Type B pancreatic cell (in vitro differentiated cells): ENCODE measurements at regions not wholly inside any gene's neighbourhood (a gene's known extent, or its start where the extent isn't known, plus 50 kb on each side); places are given as distances from the start of the nearest gene placed in this dataset.

ENCODE experiments used
- DNase-seq: peaks from one replicate; pipeline ENCODE4 v3.0.0; 2021; ENCODE audit warnings: mixed read lengths; ENCODE audit not compliant: unreplicated experiment; ENCODE audit errors: extremely low spot score
- H3K27ac Mint-ChIP-seq: 2 replicates; pipeline ENCODE4 v1.8.0; 2021; ENCODE audit warnings: mild to moderate bottlenecking, mixed read lengths
- H3K27me3 Mint-ChIP-seq: 2 replicates; pipeline ENCODE4 v1.8.0; 2021; ENCODE audit warnings: mixed read lengths
- H3K36me3 Mint-ChIP-seq: 2 replicates; pipeline ENCODE4 v1.8.0; 2021; ENCODE audit warnings: mixed read lengths
- H3K4me1 Mint-ChIP-seq: one replicate; pipeline ENCODE4 v1.8.0; 2021; ENCODE audit warnings: mixed read lengths; ENCODE audit not compliant: unreplicated experiment
- H3K4me3 Mint-ChIP-seq: 2 replicates; pipeline ENCODE4 v1.8.0; 2021; ENCODE audit warnings: mild to moderate bottlenecking, mixed read lengths
- H3K9me3 Mint-ChIP-seq: 2 replicates; pipeline ENCODE4 v1.8.0; 2021; ENCODE audit warnings: mixed read lengths
- CTCF ChIP-seq: fragments of 200-600 bp; sonication (generic); conservative IDR thresholded peaks from 2 replicates; pipeline ENCODE4 v1.5.0; 2021; ENCODE audit warnings: antibody characterized with exemption, mild to moderate bottlenecking

GRCh38 chr2:117406443-117406842 lies 408.0 kb upstream of the DDX18 start:
- Mint-ChIP-seq H3K4me3 (no peak overlapping the region), H3K27me3 (no peaks in the 10 kb centered on the region), H3K4me1 (no peaks in the 10 kb centered on the region), H3K36me3 (no peaks in the 10 kb centered on the region), H3K9me3 (no peaks in the 10 kb centered on the region), H3K27ac (no peak overlapping the region)
- DNase-seq = no peak
- no peak for TF ChIP-seq CTCF

- H3K27me3 Mint-ChIP-seq = no peaks in the 10 kb centered on the region
- no peak overlapping the region for H3K27ac Mint-ChIP-seq
- no peak for DNase-seq
- H3K4me3 Mint-ChIP-seq = no peak overlapping the region
- no peak for TF ChIP-seq CTCF
- H3K9me3 Mint-ChIP-seq = no peaks in the 10 kb centered on the region
- no peaks in the 10 kb centered on the region for H3K4me1 Mint-ChIP-seq
- no peaks in the 10 kb centered on the region for H3K36me3 Mint-ChIP-seq
These were observed 406.7 kb upstream of the DDX18 start for GRCh38 chr2:117407746-117408145.

GRCh38 chr2:117409443-117409842 lies 405.0 kb upstream of the DDX18 start:
- Mint-ChIP-seq H3K9me3 (no peaks in the 10 kb centered on the region), H3K27ac (no peak overlapping the region), H3K36me3 (no peaks in the 10 kb centered on the region), H3K4me3 (no peak overlapping the region), H3K27me3 (no peaks in the 10 kb centered on the region), H3K4me1 (no peaks in the 10 kb centered on the region)
- no peak for DNase-seq
- TF ChIP-seq CTCF = no peak

GRCh38 chr2:117411983-117412382 lies 402.5 kb upstream of the DDX18 start:
- no peak overlapping the region for H3K27ac Mint-ChIP-seq
- no peak for DNase-seq
- peak; percentile 35 for TF ChIP-seq CTCF
- no peak overlapping the region for H3K4me3 Mint-ChIP-seq
- H3K4me1 Mint-ChIP-seq = no peaks in the 10 kb centered on the region
- H3K27me3 Mint-ChIP-seq = no peaks in the 10 kb centered on the region
- no peaks in the 10 kb centered on the region for H3K9me3 Mint-ChIP-seq
- H3K36me3 Mint-ChIP-seq = no peaks in the 10 kb centered on the region

GRCh38 chr2:117432746-117433145 lies 381.7 kb upstream of the DDX18 start:
- H3K27ac Mint-ChIP-seq = no peak overlapping the region
- no peak overlapping the region for H3K4me3 Mint-ChIP-seq
- no peak for TF ChIP-seq CTCF
- no peaks in the 10 kb centered on the region for H3K36me3 Mint-ChIP-seq
- H3K9me3 Mint-ChIP-seq = no peaks in the 10 kb centered on the region
- H3K4me1 Mint-ChIP-seq = peaks cover 7% of the 10 kb centered on the region
- no peak for DNase-seq
- no peaks in the 10 kb centered on the region for H3K27me3 Mint-ChIP-seq

- H3K4me3 Mint-ChIP-seq = no peak overlapping the region
- no peak for DNase-seq
- no peaks in the 10 kb centered on the region for H3K27me3 Mint-ChIP-seq
- peaks cover 7% of the 10 kb centered on the region for H3K4me1 Mint-ChIP-seq
- no peaks in the 10 kb centered on the region for H3K36me3 Mint-ChIP-seq
- no peak overlapping the region for H3K27ac Mint-ChIP-seq
- no peak for TF ChIP-seq CTCF
- H3K9me3 Mint-ChIP-seq = no peaks in the 10 kb centered on the region
These were observed 377.8 kb upstream of the DDX18 start for GRCh38 chr2:117436697-117437096.
